HG03342 (cell line): ENCODE measurements at regions not wholly inside any gene's neighbourhood (a gene's known extent, or its start where the extent isn't known, plus 50 kb on each side); places are given as distances from the start of the nearest gene placed in this dataset.
"Not testable (repeated sequence)": the region's sequence is repeated elsewhere in the genome, so short reads cannot be mapped to it uniquely, and the experiment has no call there.

Experiments used
- ATAC-seq: cut with Tn5 transposase; IDR thresholded peaks from one replicate; pipeline ENCODE4 v1.9.1; 2021; ENCODE audit warnings: mild to moderate bottlenecking, moderate library complexity; ENCODE audit not compliant: unreplicated experiment

DNA sequence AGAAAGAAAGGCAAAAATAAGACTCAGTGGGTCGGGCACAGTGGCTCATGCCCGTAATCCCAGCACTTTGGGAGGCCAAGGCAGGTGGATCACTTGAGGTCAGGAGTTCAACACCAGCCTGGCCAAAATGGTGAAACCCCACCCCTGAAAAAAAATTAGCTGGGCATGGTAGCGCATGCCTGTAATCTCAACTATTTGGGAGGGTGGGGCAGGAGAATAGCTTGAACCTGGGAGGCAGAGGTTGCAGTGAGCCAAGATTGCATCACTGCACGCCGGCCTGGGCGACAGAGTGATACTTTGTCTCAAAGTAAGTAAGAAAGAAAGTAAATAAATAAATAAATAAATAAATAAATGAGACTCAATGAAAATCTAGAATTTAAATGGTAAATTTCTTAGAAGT, 145.9 kb upstream of the KRR1 start:
- ATAC-seq, result not testable (repeated sequence)

DNA sequence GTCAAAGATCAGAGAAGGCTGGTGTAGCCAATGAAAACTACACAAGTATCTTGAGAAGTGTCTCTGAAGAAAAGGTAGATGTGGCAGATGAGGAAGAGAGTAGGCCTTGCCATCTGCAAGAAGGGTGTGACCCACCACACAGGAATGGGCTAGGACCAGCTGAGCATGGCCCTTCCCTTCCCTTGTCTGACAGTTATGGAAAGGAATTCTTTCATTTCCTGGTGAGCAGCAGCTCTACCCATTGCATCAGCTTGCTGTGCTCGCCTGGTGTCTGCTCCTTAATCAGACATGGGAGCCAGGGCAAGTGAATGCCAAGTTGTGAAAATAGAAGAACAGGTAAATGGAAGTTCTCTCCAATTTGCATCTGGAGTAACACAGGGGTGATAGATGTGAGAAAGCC, 145.2 kb upstream of the KRR1 start:
- ATAC-seq, result no peak

DNA sequence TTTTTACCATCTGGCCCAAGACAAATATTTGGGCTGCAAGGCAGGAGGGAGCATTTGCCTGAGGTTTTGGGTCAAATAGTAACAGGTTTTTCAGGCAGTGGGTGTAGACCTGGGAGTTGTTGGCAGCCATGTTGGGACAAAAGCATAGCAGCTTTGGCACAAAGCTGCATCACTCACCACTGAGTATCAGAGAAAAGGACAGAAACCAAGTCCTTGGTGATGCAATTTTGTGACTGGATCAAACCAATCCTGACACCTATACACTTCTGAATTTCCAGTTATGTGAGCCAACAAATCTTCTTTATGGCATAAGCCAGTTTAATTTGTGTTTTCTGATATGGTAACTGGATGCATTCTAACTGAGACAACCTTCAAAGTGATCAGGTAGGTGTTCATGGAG, 144.8 kb upstream of the KRR1 start:
- no peak for ATAC-seq

DNA sequence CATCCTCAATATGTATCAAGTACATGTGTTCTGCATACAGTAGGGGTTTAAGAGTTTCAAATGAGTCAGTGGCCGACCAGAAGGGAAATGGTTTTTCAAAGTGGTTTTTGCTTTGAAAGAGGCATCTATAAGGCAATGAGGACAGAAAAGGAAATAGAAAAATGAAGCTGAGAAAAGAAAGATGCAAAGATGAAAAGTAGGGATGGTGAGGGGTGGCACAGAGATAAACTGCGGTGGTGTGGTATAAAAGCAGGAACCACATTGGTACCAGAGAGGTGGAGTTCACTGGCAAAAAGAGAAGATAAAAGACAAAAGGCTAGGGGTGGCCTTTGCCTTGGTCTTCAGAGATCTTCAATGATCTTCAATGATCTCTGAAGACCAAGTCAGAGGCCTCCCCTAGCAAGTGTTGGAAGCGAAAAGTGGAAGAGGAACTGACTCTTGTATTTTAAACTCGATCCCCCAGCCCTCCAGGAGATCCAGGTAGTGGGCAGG, 144.0 kb upstream of the KRR1 start:
- ATAC-seq, result no peak

DNA sequence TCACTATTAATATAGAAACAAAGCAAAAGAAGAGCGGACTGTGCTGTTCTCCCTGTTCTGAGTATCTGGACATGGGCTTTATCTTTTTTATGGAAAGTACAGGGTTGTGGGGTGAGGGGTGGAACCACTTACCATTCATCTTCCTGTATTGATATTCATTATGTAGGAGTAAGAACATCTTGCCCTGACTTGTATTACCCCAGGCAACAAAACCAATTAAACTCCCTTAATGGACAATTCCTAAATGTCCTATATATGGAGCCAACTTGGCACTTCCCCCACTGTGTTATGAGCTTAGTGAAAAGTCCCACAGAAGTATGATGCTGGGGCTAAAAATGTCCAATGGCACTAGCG, 139.9 kb upstream of the KRR1 start:
- no peak for ATAC-seq

DNA sequence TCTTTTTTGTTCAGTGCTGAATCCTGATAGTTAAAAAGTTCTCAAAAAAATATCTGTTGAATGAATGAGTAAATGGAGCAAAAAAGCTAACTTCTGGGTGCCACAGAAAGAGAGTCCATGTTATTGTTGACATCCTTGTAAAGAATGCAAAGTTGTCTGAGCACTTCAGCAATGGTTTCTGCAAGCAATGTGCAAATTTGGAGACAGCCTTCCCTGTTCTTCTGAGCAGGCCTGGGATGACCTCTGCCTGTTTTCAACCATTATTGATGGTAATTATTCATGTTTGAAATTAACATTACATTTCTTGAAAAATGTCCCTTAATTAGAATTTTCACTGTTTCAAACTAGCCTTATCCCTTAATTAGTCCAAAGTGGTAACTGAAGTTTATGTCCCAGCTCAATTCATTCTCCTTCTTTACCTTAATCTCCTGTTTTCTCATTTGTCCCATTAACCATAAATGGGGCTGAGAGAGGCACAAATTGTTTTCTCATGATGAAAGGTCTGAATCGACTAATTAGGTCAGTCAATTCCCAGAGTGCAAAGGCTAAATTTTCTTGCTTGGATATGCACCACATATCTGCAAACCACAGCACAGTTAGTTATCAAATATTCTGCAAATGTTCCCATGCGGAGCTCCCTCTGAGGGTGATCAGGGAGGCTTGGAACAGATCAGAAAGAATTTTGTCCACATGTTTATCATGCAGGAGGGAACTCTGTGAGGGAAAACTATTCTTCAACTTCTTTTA, 139.4 kb upstream of the KRR1 start:
- no peak for ATAC-seq

DNA sequence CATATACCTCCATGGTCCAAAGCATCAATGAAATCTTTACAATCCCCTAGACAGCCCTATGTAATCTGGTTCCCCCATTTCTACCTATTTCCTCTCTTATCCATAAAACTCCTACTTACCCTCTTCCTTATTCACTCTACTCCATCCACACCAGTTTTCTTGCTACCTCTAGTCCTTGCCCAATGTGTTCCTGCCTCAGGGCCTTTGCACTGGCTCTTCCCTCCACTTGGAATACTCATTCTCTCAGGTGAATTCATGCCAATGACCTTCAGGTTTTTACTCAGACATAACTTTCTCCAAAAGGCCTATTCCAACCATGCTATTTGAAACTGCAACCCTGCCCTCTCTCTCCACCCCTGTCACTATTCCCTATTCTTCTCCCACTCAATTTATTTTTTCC, 138.7 kb upstream of the KRR1 start:
- ATAC-seq, result no peak

DNA sequence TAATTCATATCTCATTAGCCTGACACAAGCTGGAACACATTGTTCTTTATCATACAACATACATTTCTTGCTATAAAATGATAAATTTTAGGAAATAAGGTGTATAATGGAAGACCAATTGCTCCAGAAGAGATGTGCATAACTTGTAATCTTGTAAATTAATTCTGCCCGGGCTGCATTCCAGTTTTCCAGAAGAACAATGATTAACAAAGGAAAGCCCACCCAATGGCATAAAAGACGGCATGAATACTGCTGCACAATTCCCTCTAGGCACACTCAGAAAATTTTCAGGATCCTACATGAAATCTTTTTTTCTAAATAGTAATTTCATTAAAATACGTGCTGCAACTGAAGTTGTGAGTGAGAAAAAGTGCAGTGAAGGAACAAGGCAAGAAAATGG, 137.4 kb upstream of the KRR1 start:
- ATAC-seq, result no peak

DNA sequence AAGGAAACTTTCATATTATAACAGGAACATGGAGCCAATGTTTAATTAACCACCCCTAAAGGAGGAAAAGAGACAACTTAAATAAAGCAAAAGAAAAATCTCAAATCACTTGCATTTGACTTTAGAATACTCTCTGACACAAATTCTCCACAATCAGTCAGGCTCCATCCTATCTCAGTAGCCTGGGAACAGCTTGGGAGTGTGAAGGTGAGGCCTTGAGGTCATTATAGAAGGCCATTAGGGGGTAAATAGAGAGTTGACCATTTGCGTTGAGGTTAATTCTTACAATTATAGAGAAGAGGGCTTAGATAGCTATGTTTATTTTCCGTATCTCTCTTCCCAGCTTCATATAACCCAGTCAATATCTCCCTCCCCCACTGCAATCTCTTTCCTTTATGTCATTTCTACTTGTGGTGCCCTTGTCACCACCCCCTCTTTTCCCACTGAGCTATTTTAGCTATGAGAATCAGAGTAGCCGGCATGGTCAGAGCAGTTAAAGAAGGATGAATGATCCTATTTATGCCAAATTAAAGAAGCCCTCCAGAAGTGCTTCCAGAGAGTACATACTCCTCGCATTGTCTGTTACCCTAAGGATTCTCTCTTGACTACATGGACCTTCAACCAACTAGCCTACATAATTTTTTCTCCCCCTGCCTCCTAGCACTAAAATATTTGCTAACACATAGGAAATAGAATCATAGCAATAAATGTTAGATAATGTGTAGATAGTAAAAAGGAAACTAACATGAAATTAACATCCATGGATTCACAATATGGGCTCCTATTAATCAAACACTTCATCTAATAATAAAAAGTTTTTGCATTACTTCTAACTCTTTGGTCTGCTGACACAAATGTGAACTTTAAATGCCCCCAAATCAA, 135.2 kb upstream of the KRR1 start:
- ATAC-seq, result no peak

DNA sequence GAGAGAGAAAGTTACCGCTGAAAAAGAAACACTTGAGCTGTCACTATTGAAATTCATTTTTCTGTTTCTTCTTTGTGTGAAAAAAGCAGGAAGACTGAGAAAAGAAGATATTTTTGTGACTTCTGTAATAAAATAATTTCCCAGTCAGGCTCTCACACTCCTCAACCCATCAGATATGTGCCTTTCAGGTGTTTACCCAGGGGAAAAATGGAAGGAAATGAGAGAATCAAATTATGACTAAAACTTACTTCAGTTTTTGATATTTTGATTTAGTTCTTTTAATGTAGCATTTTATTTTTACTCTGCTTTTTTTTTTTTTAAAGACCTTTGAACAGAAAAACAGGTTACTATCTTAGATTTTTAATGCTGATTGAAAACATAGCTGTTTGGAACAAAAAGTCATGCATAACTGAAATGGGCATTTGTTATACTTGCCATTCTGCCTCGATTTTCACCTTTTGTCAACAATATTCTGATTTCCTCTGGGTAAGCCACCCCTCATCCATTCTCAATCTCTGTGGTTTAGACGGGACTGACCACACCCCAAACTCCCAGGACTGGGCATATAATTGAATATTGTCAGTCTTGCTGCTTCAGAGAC, 133.2 kb upstream of the KRR1 start:
- ATAC-seq, result no peak

DNA sequence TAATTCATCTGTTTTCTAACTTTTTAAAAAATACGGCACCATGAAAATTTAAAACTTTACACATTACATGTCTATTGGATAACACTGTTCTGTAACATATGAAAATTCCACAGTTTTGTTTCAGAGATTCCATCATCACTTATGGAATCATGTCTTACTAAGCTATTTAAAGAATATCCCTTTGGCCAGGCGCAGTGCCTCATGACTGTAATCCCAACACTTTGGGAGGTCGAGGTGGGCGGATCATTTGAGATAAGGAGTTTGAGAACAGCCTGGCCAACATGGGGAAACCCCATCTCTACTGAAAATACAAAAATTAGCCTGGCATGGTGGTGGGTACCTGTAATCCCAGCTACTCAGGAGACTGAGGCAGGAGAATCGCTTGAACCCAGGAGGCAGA, 131.7 kb upstream of the KRR1 start:
- ATAC-seq, result not testable (repeated sequence)

DNA sequence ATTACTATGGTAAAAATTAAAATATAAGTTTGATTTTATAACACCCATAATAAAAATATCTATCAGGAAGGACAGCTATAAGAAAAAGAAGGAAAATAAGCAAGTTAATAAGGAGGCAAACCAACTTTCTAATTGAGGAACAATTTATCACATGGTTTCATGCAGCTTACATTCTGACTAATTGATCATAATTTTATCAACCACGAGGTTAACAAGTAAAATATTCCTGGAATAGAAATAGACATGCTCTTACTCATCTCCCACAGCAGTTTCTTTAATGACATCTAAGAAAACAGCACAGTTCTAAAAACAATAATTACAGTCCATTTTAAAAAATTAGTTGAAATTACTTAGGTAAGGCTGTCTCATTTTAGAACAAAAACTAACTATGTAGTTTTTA, 130.8 kb upstream of the KRR1 start:
- no peak for ATAC-seq

DNA sequence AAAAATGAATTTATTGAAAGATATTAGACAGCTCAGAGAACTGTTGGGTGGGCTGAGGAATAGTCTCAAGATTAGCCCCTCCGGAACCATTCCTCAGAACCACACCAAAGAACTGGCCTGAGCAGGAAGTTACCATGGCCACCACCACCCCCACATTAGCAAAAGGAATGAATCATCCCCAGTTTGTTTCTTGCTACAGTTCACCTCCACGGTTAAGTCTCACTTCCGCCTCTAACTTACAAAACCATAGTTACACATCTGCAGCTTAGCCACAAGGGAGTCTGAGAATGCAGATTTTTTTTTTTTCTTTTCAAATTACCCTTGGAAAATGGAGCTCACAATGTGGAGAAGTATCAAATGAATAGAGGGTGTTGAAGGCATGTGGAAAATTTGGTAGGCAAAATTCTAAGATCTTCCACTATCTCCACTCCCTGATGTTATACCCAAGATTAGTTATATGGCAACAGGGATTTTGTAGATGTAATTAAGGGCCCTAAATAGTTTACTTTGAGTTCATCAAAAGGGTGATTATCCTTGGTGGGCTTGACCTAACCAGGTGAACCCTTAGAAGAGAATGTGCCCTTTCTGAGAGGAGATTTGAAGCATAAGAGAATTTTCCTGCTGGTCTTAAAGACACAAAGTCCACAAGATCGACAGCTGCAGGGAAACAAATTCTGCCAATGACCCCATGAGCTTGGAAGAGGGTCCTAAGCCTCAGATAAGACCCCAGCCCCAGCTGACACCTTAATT, 129.8 kb upstream of the KRR1 start:
- peak; percentile 100 for ATAC-seq

DNA sequence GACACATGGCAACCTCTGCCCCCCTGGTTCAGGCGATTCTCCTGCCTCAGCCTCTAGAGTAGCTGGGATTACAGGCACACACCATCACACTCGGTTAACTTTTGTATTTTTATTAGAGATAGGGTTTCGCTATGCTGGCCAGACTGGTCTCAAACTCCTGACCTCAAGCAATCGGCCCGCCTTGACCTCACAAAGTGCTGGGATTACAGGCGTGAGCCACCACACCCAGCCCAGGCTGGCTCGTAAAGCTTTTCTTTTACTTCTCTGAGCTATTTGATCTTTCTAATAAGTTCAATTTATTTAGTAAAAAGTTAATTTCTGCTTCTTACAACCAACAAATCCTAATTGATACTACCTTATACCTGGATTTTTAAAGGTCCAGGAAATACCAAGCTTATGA, 127.4 kb upstream of the KRR1 start:
- ATAC-seq, result no peak

DNA sequence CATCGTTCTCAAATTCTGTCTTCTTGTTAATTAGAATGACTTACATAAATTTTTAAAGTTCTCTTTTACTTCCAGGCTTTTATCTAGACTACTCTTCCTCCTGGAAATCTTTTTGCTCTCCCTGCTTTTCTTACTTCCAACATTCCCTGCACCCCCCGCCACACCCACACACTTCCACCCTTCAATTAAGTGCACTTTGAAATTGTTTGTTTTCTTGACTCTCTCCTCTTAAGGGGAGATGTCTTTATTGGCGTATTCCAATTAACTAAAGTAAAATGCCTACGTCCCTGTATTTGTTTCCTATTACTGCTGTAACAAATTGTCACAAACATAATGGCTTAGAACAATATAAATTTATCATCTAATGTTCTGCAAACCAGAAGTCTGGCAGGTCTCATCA, 125.2 kb upstream of the KRR1 start:
- no peak for ATAC-seq

DNA sequence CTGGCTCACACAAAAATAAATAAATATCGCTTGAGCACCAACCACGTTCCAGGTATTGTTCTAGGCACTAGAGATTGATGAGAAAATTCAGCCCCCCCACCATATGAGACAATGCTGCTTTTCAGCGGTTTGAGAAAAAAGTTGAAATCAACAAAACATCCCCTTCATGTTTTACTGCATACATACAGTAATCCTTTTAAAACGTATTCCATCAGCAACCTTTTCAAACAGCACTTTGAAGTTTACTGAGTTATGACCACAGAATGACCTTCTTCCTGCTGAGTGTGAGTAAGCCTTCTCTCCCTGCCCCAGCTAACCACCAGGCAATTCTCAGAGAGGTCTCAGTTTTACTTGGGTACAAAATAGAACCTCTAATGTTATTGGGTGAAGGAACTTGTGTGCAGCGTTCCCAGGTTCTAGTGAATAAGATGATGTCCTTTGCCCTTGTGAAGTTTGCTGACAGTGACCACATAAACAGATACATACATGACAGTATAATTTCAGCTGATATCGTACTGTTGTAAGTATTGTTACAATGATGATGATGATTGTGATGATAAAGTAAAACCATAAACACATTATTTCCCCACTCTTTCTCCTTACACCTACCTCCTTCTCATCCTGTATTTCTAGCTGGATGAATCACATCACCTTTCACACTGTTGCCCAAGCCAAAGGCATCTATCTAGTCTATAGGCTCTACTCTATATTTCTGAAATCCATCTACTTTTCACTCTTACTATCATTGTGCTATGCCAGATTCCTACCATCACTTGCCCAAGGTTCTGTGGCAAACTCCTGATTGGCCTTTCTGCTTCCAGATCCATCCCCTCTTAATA, 124.4 kb upstream of the KRR1 start:
- ATAC-seq, result peak; percentile 54

DNA sequence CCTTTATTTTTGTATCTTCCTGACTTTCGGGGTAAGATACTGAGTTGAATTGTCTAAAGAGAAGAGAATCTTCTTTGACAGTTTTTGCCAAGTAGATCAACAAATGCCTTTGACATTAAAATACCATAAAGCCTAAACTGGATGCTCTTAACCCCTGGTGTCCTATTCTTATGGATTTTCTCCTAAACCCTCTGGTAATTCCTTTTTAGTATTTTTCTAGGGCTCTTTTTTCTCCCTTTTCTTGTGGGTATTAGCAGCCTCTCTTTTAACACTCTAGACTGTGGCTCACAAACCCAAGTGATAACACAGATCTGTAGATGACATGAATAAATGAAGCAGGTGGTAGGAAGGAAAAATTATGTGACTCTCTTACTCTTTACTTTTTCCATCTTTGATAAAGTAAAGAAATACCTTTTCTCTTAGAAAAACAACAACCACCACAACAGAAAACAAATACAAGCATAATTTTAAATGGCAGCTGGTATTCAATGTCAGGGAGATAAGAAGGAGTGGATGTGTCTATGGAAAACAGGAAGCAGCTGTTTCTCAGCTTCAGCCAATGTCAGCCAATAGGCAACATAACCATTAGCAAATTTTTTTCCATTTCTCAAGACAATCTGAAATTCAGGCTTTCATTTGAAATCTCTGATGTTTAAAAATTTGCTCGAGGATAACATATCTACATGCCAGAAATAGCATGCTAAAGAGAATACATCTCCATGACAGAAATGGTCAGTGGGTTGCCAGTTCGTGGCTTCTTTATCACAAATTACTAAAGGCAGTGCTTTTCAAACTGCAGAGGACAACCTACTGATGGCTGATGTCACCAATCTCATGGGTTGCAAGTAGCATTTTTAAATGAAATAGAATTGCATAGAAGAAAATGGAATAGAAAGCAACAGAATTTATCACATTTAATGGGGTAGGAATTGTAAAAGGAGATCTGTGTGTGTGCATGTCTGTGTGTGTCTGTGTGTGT, 123.1 kb upstream of the KRR1 start:
- ATAC-seq, result no peak

DNA sequence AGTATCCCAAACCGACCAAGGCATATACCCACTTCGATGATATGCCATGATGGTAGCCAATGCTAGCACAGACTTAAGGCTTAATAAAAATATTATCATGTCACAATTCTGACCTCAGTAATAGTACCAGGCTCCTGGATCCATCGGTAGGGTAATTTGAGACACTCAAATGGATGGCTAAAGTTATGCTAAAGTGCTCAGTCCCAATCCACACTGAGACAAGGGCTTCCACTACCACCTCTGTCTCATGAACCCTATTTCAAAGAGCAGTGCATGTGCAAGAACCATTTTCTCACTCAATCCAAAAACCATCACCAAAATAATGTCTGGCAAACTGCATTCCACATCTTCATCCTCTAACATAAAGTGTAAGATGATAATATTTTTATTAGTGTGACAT, 122.4 kb upstream of the KRR1 start:
- ATAC-seq, result no peak

DNA sequence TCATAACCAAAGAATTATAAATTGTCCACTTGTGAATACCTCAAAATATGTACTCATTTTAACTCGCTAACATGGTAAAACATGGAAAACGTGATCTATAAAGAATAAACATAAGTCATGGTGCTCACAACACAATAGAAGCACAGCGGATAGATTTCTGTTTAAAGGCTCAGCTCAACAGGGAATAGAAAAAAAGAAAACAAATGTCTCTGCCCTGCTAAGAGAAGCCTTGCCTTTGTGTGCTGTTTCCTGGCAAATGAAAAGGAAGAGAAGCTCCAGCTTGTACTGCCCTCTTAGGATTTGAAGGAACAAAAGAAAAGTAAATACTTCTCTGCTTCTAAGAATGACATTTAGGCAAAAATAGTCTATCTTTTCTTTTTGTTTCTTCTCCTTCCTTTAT, 121.0 kb upstream of the KRR1 start:
- ATAC-seq, result no peak
